ENCODE measurements at regions not wholly inside any gene's neighbourhood (a gene's known extent, or its start where the extent isn't known, plus 50 kb on each side); places are given as distances from the start of the nearest gene placed in this dataset.

- TF ChIP-seq CTCF (IDR thresholded peaks at IDR 0.05) = no peak
- TF ChIP-seq POLR2A (IDR thresholded peaks at IDR 0.05) = no peak
These were observed 192.0 kb upstream of the HMGA2 start for GRCh38 chr12:65632131-65632855.
